ENCODE measurements at regions not wholly inside any gene's neighbourhood (a gene's known extent, or its start where the extent isn't known, plus 50 kb on each side); places are given as distances from the start of the nearest gene placed in this dataset.

GRCh38 chr3:145981056-145981455, 179.9 kb downstream of the PLOD2 start:
- DNase-seq (ENCODE audit: low read depth), result no peak
- Histone ChIP-seq H3K27me3 (ENCODE audit: control insufficient read depth, insufficient read depth, low read length) (no peaks in the 10 kb centered on the region), H3K4me3 (ENCODE audit: low read depth, low read length) (no peak overlapping the region), H3K36me3 (ENCODE audit: control insufficient read depth, insufficient read depth, low read length) (no peaks in the 10 kb centered on the region)
- TF ChIP-seq CTCF (IDR thresholded peaks at IDR 0.05; ENCODE audit: insufficient read depth, low read length, severe bottlenecking), result no peak
- FAIRE-seq, result no peak

- no peak for TF ChIP-seq CTCF (IDR thresholded peaks at IDR 0.05; ENCODE audit: insufficient read depth, low read length, severe bottlenecking)
- Histone ChIP-seq H3K27me3 (ENCODE audit: control insufficient read depth, insufficient read depth, low read length) (no peaks in the 10 kb centered on the region), H3K4me3 (ENCODE audit: low read depth, low read length) (no peak overlapping the region), H3K36me3 (ENCODE audit: control insufficient read depth, insufficient read depth, low read length) (no peaks in the 10 kb centered on the region)
- FAIRE-seq, result no peak
- no peak for DNase-seq (ENCODE audit: low read depth)
These were observed 177.9 kb downstream of the PLOD2 start for GRCh38 chr3:145983101-145983500.
